ENCODE measurements at regions not wholly inside any gene's neighbourhood (a gene's known extent, or its start where the extent isn't known, plus 50 kb on each side); places are given as distances from the start of the nearest gene placed in this dataset.
A peak's percentile ranks its signal among the peaks of the same experiment; 100 is the strongest.

GRCh38 chr11:128208329-128209137 lies 378.8 kb downstream of the ETS1 start:
- no peak overlapping the region for H3K9ac ChIP-seq (ENCODE audit: insufficient read depth in 1 of 2, low read length in 2 of 2)
- H3K9me3 ChIP-seq (ENCODE audit: control insufficient read depth in 4 of 4, insufficient read depth in 3 of 4, low read length in 3 of 4), result no peaks in the 10 kb centered on the region
- ATAC-seq (ENCODE audit: insufficient read depth, low FRiP score) (peak; percentile 43), DNase-seq (peak; percentile 86 to 95 (median 94))
- WGBS, 2 donors, result 66 to 67% methylated on average over 6 of the region's 6 CpGs
- H3K27ac ChIP-seq (ENCODE audit: low read depth in 1 of 2, low read length in 1 of 2), result peak overlapping the region; percentile 49 to 52
- H3K4me3 ChIP-seq, result no peak overlapping the region
- no peaks in the 10 kb centered on the region for H3K36me3 ChIP-seq (ENCODE audit: control insufficient read depth in 4 of 4, insufficient read depth in 4 of 4, low read length in 4 of 4)
- H3K27me3 ChIP-seq (ENCODE audit: control insufficient read depth in 3 of 3, insufficient read depth in 3 of 3, low read length in 2 of 3), result no peaks in the 10 kb centered on the region
- no peak for TF ChIP-seq CTCF (IDR thresholded peaks at IDR 0.05; ENCODE audit: control extremely low read depth, extremely low read depth)
- peaks cover 3 to 12% (median 6%) of the 10 kb centered on the region in 5 donors for H3K4me1 ChIP-seq (ENCODE audit: control insufficient read depth in 5 of 5, insufficient read depth in 5 of 5, low read length in 5 of 5)

- Histone ChIP-seq H3K4me1 (ENCODE audit: control insufficient read depth in 5 of 5, insufficient read depth in 5 of 5, low read length in 5 of 5) (peaks cover 3 to 12% (median 6%) of the 10 kb centered on the region in 5 donors), H3K9me3 (ENCODE audit: control insufficient read depth in 4 of 4, insufficient read depth in 3 of 4, low read length in 3 of 4) (no peaks in the 10 kb centered on the region), H3K36me3 (ENCODE audit: control insufficient read depth in 4 of 4, insufficient read depth in 4 of 4, low read length in 4 of 4) (no peaks in the 10 kb centered on the region), H3K27me3 (ENCODE audit: control insufficient read depth in 3 of 3, insufficient read depth in 3 of 3, low read length in 2 of 3) (no peaks in the 10 kb centered on the region), H3K9ac (ENCODE audit: insufficient read depth in 1 of 2, low read length in 2 of 2) (no peak overlapping the region), H3K27ac (ENCODE audit: low read depth in 1 of 2, low read length in 1 of 2) (peak overlapping the region; percentile 39 to 52), H3K4me3 (no peak overlapping the region)
- 57 to 67% methylated on average over 3 of the region's 3 CpGs for WGBS, 2 donors
- TF ChIP-seq CTCF (IDR thresholded peaks at IDR 0.05; ENCODE audit: control extremely low read depth, extremely low read depth), result no peak
- no peak for DNase-seq
- peak; percentile 31 for ATAC-seq (ENCODE audit: insufficient read depth, low FRiP score)
Observed at GRCh38 chr11:128207861-128208321, 379.5 kb downstream of the ETS1 start.

- Histone ChIP-seq H3K4me1 (ENCODE audit: control insufficient read depth in 5 of 5, insufficient read depth in 5 of 5, low read length in 5 of 5) (peaks cover 3 to 12% (median 6%) of the 10 kb centered on the region in 5 donors), H3K36me3 (ENCODE audit: control insufficient read depth in 4 of 4, insufficient read depth in 4 of 4, low read length in 4 of 4) (no peaks in the 10 kb centered on the region), H3K4me3 (no peak overlapping the region), H3K9ac (ENCODE audit: insufficient read depth in 1 of 2, low read length in 2 of 2) (no peak overlapping the region), H3K9me3 (ENCODE audit: control insufficient read depth in 4 of 4, insufficient read depth in 3 of 4, low read length in 3 of 4) (no peaks in the 10 kb centered on the region), H3K27ac (ENCODE audit: low read depth in 1 of 2, low read length in 1 of 2) (no peak overlapping the region), H3K27me3 (ENCODE audit: control insufficient read depth in 3 of 3, insufficient read depth in 3 of 3, low read length in 2 of 3) (no peaks in the 10 kb centered on the region)
- ATAC-seq (ENCODE audit: insufficient read depth, low FRiP score), result no peak
- DNase-seq, result no peak
- TF ChIP-seq CTCF (IDR thresholded peaks at IDR 0.05; ENCODE audit: control extremely low read depth, extremely low read depth), result no peak
Observed at GRCh38 chr11:128206461-128206860, 380.9 kb downstream of the ETS1 start.
